Spleen (tissue), 7 donors: ENCODE measurements at regions not wholly inside any gene's neighbourhood (a gene's known extent, or its start where the extent isn't known, plus 50 kb on each side); places are given as distances from the start of the nearest gene placed in this dataset.

Source experiments
- CTCF ChIP-seq, 11 experiments: fragments of 200-600 bp in 7 of 11; fragments of 450-650 bp in 4 of 11; sonication (generic) in 4 of 11; IDR thresholded peaks in 8 of 11; conservative IDR thresholded peaks in 3 of 11; 1 replicate in 7 of 11; 2 replicates in 4 of 11; pipeline versions ENCODE4 v1.4.0 to v1.8.0; 2016 to 2021; ENCODE audit warnings: antibody characterized with exemption in 11 of 11, inconsistent platforms in 4 of 11, mild to moderate bottlenecking in 1 of 11
- POLR2A ChIP-seq, 3 donors: fragments of 450-650 bp; IDR thresholded peaks; one replicate each; pipeline ENCODE4 v1.5.1; 2017; ENCODE audit warnings: antibody characterized with exemption in 3 of 3, mild to moderate bottlenecking in 1 of 3
- POLR2AphosphoS5 ChIP-seq, 3 donors: sonication (generic); formaldehyde crosslinking; IDR thresholded peaks; one replicate each; pipeline ENCODE4 v1.5.1; 2017; ENCODE audit warnings: antibody characterized with exemption in 3 of 3
- donor health status: DM: no; HTN: no; CAD: no; lungs with moderate emphysema.
- donor health status: DM: no; HTN: no; CAD: no.
- donor health status: DM: no; HTN: no; CAD: no.

GRCh38 chr1:199710974-199711373, 316.5 kb upstream of the NR5A2 start:
- TF ChIP-seq CTCF (IDR thresholded peaks at IDR 0.05 in 8 of 11, conservative IDR thresholded peaks at IDR 0.05 in 3 of 11) (no peak), POLR2AphosphoS5 (IDR thresholded peaks at IDR 0.05) (no peak), POLR2A (IDR thresholded peaks at IDR 0.05) (no peak)
